GM19438 (cell line): ENCODE measurements at regions not wholly inside any gene's neighbourhood (a gene's known extent, or its start where the extent isn't known, plus 50 kb on each side); places are given as distances from the start of the nearest gene placed in this dataset.

Experiments used
- ATAC-seq: cut with Tn5 transposase; IDR thresholded peaks from one replicate; pipeline ENCODE4 v1.9.1; 2021; ENCODE audit warnings: low read depth; ENCODE audit not compliant: unreplicated experiment

DNA sequence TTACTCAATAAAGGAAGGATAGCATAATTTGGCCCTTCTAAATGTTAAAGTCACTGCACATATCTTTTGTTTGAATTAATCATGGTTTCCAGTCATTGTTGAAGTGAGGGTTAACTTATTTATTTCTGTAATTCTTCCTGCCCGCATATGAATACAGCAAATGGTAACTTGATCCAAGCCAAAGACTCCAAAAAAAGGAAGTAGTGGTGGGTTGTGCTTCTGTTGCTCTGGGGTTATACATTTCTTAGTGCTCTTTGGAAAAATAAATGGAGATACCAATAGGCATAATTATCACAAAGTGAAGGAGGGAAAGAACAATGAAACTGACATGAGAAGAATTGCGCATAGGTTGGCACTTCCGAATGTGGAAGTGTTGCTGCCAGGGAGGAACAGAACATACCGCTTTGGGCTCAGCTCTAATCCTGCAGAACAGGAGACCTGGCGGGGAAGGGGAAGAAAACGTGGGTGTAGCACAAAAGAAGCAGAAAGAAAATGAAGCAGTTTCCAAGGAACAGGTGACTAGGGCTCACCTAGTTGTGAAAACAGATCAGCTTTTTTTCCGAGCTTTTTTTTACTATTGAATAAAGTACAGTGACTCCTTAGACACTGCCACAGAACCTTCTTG, 69.7 kb upstream of the TAF11L2 start:
- no peak for ATAC-seq

DNA sequence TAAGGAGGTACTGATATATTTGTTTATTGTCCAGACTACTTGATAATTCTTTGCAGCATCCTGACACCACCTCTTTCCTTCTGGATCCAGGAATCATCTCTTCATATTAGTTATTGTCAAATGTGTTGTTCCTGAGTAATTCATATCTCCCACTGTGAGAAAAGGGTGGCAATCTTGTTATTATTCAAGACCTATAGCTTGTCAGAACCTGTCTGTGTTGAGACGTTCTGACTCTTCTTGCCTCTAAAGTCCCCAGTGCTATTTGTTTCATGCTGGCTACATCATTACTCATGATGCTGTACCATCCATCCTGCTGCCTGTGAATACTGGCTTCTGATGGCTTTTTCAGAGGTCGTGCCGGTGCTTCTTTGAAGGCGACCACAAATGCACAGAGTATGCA, 68.7 kb upstream of the TAF11L2 start:
- ATAC-seq, result no peak

DNA sequence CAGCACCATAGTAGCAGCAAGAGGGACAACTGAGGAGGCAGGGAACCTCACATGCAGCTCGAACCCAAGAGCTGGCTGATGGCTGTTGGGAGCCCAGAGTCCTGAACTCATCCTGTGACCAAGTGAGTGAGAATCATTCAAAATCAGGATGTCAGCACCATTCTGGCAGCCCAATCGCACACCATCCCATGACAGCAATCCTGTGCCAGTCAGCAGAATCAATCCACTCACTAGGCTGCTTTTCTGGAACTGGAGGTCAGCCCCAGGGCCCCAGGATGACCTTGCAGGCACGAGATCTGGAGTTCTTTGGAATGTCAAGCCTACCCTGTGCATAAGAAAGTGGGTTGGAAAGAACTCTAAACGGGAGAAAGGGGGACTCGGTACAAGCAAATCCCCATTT, 67.8 kb upstream of the TAF11L2 start:
- no peak for ATAC-seq

DNA sequence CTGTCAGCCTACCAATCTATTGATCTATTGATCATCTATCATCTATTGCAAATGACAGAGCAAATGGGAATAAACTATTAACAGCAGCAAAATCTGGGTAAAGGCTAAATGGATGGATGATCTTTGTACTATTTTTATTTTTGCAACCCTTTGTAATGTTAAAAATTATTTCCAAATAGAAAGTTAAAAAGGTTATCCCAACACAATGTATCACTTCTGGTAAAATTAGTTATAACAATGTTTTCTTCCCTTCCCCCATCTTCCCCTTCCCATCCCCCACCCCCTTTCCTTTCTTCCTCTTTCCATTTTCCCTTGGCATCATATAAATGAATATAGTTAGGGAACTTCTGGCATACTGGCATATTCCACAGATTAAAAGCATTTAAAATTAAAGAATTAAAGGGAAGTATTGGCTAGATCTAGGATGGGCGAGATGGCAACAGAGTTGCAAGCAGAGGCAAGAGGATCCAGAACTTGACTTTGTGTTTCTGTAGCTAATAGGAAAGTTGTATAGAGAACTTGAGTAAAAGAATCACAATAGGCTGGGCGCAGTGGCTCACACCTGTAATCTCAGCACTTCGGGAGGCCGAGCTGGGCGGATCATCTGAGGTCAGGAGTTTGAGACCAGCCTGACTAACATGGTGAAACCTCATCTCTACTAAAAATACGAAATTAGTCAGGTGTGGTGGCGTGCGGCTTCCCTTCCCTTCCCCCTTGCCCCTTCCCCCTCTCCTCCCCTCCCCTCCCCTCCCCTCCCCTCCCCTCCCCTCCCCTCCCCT, 66.6 kb upstream of the TAF11L2 start:
- ATAC-seq, result no peak

DNA sequence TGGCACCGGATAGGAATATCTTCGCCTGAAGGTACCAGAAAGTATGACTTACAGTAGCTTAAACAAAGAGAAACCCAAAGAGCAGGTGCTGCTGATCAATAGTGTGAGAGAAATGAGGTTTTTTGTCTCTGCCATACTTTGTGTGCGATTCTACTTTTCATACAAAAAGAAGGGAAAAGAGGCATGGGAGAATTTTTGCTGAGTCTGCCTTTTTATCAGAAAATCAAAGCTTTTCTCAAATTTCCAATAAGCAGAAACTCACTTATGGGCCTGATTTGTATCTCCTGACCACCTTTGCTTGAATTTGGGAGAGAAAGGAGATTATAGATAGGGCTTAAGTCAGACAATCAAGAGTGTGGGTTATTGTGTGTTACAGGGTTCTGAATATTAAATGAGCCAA, 65.5 kb upstream of the TAF11L2 start:
- no peak for ATAC-seq

DNA sequence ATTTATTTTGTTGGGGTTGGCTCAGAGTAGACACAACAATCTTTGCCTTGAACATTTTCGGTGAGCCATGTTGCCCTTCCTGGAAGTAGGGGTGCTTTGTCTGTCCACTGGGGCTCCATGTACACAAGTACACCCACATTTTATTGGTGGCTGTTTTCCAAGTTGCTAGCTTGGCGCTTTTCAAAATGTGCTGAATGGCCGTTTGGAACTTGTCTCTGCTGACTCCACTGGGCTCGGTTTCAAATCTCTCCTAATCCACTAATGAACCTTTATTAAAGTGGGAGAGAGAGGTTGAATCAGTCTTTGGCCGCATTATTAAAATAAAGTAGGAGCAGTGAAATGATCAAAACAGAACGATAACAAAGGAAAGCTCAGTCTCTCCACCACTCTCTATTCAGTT, 64.6 kb upstream of the TAF11L2 start:
- no peak for ATAC-seq

DNA sequence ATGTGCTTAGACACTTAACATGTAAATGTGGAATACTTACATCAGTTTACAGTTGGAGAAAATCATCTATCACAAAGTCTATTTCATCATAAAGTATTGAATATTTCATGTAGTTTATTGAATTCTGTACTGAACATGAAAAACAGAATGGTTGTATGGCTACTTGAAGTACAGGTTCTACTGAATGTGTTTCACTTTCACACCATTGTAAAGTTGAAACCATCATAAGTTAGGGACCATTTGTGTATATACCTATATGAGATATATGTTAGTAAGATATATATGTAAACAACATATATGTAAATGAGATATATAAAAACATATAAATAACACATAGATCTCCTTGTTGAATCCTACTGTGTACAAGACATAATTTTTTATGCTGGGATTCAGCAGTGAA, 63.0 kb upstream of the TAF11L2 start:
- ATAC-seq, result no peak

DNA sequence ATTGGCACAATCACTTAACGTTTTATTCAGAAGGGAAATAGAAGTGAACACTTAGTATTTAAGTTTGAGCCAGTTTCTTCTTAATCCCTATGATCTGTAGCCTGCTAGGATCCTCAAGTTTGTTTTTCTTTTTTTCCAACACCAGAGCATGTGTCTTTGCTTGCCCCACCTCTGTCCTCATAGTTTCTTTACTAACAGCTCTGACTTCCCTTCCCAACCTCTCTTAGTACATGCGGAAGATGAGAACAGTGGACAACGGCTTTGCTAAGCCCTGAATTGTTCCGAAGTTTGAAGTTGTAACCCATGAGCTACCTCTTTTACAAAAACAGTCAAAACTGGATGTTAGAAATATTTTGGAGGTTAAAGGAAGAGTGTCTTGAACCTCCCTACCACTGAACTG, 61.7 kb upstream of the TAF11L2 start:
- peak; percentile 21 for ATAC-seq

DNA sequence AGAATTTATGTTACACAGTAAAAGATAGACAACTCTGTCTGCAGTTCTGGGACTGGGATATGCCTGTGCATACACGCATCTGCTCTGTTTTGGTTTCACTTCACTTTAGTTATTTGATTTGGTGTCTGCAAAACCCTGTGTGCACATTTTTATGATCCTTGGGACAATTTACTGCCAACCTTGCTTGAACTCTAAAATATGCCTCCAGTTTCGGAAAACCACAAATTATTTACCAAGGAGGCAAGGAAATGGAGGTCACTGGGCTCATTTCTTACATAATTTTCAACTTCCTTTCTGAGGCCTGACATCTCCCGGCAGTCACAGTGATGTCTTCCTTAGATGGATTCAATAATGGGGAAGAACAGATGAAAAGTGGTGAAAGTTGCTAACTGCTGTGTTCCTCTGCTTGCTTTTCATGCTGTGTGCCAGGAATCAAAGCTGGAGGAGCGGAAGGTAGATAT, 61.2 kb upstream of the TAF11L2 start:
- ATAC-seq, result peak; percentile 77

DNA sequence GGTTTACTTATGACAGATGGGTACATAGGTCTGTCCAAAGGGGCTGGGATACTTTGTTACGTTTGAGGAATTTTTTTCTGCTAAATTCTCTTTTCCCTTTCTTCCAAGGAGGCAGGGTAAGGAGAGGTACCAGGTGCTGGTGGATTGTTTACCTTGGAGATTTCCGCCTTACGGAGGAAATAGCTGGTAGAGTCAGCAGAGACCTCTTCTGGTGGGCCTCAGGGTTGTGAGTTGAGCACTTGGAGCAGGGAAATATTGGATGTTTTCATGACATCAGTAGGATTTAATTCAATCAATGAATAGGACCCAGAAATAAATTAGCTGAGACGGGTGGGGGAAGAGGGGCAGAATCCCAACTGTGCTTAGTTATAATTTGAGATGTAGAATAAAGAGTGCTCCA, 60.0 kb upstream of the TAF11L2 start:
- no peak for ATAC-seq

DNA sequence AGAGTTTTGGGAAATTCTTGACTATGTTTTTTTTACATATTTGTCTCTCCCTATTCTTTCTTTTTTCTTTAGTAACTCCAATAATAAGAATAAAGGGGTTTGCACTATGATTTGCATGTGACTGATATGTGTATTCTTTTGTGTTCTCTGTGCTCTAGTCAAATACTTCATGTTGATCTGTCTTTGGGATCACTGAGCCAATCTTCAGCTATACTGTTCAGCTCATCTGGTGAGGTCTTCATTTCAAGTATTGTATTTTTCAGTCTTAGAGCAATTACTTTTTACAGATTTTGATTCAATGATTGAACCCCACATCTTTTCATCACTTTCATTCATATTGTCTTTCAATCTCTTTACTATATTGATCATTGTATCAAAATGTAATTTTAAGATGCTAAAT, 58.1 kb upstream of the TAF11L2 start:
- no peak for ATAC-seq

DNA sequence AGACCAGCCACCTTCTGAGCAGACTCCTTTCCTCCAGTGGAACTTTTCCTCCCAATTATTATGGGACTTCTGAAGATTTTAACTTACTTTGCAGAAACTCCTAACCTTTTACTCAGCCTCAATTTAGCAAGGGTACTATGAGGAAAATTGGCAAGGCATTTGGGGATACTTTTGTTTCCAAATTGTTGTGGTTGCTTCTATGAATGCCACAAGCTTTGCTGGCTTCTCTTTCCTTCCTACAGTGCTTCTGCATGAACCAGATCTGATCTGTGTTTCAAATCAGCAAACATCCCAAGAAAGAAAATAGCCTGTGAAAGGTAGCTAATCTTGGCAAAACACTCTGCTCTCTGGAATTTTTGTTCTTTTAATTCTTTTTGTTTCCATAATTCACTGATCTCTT, 57.3 kb upstream of the TAF11L2 start:
- ATAC-seq, result no peak

DNA sequence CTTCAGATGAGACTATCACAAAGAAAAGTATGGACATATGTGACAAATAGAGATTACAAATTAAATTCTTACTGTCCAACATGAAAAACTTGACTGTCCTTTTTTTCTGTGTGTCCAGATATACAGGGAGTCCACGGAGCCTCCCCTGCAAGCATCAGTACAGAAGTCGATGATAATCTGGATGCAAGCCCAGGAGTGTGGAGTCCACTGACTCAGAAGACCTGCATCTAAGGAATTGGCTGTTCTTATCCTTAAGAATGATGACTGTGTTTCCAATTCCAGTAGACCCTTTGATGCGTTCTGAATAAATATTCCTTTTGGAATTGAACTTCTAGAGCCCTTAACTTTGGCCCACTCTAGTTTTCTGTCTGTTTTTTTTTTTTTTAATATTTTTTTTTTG, 56.7 kb upstream of the TAF11L2 start:
- ATAC-seq, result no peak

DNA sequence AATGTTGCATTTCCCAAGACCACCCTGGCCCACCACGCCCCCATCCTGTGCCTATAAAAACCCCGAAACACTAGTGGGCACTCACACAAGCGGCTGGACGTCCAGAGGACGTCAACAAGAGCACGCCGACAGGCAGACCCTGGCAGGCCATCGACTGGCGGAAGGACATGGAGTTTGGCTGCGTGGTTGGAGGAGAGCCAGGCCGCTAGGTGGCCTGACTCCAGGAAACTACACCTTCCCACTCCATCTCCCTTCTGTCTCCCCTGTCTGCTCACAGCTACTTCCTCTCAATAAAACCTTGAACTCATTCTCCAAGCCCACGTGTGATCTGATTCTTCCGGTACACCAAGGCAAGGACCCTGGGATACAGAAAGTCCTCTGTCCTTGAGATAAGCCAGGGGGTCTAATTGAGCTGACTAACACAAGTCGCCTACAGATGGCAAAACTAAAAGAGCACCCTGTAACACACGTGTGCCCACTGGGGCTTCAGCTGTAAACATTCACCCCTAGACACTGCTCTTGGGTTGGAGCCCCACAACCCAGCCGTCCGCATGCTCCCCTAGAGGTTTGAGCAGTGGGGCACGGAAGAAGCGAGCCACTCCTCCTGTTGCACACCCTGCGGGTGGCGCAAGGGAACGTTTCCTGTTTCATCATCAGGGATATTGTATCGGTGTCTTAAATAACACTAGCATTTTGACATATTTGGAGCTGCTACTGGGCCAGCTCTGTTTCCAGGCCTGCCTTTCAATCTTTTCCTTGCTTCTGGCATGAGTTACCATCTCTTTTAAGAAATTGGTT, 54.5 kb upstream of the TAF11L2 start:
- ATAC-seq, result no peak

DNA sequence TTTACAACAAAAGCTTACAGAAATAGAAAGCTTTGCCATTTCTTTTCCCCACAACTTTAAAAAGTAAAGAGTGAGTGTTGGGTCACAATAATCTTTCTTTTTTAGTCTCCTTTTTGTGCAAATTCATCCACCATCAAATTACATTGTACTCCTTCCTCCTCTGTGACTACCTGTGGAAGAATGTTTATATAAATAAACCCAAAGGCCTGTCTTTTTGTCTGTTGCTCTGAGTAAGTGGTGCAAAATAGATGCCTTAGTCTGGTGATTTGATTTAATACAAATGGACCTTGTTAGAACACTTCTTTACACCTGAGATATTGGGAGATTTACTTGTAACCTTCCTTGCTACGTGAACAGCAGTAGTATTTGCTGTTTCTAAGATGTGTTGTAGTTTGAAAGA, 53.5 kb upstream of the TAF11L2 start:
- no peak for ATAC-seq

DNA sequence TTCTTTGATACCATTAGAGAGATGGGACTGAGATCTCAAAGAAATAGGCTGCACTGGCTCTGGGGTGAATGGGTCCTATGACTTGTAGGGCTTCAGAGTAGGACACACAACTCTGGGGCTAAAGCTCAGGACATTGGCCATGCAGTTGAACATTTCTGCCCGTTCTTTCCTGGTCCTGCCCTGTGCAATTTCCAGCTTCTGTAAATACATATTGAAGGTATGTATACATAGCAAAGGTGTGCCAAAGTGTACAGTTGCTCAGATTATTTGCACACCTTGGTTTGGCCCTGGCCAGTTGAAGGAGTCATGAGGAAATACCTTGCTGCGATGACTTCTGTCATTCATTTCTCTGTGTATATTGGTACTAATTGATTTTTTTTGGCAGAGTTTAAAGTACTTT, 52.8 kb upstream of the TAF11L2 start:
- no peak for ATAC-seq
